Suprapubic skin (tissue), 3 donors: ENCODE measurements at regions not wholly inside any gene's neighbourhood (a gene's known extent, or its start where the extent isn't known, plus 50 kb on each side); places are given as distances from the start of the nearest gene placed in this dataset.

Experiments used
- POLR2A ChIP-seq, 2 donors: fragments of 450-650 bp; IDR thresholded peaks; one replicate each; pipeline ENCODE4 v1.6.1; 2017; ENCODE audit warnings: antibody characterized with exemption in 2 of 2, mild to moderate bottlenecking in 2 of 2, moderate library complexity in 2 of 2
- TF ChIP-seq, protein P1 (sequence below), 2 donors: fragments of 200-600 bp in 1 of 2; fragments of 450-650 bp in 1 of 2; sonication (generic) in 1 of 2; IDR thresholded peaks; one replicate each; pipeline ENCODE4 v1.5.1; 2016 to 2019; ENCODE audit warnings: antibody characterized with exemption in 2 of 2, mild to moderate bottlenecking in 1 of 2, moderate library complexity in 1 of 2

DNA sequence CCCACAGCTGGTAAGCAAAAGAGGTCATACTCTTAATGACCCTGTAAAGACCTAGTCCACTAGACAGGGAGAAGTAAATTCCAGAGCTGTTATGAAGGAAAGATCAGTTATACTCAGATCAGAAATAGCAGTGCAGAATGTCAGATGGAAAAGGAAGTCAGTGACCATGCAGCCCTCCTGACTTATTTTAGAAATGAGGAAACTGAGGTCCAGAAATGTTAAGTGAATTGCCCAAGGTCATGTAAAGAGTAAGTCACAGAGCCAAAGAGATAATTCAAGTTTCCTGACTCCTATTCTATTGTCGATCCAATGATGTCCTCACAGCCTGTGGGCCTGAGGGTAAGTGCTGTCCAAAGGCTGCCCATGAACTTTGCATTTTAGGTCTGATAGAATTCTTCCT is 214.9 kb upstream of the IL12B start:
- TF ChIP-seq, protein P1, sequence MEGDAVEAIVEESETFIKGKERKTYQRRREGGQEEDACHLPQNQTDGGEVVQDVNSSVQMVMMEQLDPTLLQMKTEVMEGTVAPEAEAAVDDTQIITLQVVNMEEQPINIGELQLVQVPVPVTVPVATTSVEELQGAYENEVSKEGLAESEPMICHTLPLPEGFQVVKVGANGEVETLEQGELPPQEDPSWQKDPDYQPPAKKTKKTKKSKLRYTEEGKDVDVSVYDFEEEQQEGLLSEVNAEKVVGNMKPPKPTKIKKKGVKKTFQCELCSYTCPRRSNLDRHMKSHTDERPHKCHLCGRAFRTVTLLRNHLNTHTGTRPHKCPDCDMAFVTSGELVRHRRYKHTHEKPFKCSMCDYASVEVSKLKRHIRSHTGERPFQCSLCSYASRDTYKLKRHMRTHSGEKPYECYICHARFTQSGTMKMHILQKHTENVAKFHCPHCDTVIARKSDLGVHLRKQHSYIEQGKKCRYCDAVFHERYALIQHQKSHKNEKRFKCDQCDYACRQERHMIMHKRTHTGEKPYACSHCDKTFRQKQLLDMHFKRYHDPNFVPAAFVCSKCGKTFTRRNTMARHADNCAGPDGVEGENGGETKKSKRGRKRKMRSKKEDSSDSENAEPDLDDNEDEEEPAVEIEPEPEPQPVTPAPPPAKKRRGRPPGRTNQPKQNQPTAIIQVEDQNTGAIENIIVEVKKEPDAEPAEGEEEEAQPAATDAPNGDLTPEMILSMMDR (IDR thresholded peaks at IDR 0.05) = no peak
- TF ChIP-seq POLR2A (IDR thresholded peaks at IDR 0.05) = no peak
